GM18507 (cell line): ENCODE measurements at regions not wholly inside any gene's neighbourhood (a gene's known extent, or its start where the extent isn't known, plus 50 kb on each side); places are given as distances from the start of the nearest gene placed in this dataset.

Source experiments
- DNase-seq: peaks from one replicate; pipeline ENCODE4 v3.0.0; 2011; ENCODE audit warnings: low read depth; ENCODE audit not compliant: insufficient read length; ENCODE audit errors: extremely low spot score
- FAIRE-seq: peaks from 2 replicates; lab custom pipeline; 2011; peaks lifted over from hg19 to GRCh38; lab: Jason Lieb, UNC

DNA sequence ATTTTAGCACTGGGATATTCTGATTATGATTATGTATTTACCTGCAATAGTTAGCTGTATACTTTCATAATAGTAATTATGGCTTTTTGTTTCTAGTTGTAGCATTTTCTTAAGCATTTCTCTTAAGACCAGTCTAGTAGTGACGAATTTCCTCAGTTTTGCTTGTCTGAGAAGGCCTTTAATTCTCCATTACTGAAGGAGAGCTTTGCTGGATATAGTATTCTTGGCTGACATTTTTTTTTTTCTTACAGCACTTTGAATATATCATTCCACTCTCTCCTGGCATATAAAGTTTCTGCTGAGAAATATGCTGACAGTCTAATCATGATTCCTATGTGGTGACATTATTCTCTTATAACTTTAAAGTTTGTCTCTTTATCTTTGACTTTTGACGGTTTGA is 181.1 kb upstream of the DMRTA1 start:
- DNase-seq = no peak
- FAIRE-seq = no peak

DNA sequence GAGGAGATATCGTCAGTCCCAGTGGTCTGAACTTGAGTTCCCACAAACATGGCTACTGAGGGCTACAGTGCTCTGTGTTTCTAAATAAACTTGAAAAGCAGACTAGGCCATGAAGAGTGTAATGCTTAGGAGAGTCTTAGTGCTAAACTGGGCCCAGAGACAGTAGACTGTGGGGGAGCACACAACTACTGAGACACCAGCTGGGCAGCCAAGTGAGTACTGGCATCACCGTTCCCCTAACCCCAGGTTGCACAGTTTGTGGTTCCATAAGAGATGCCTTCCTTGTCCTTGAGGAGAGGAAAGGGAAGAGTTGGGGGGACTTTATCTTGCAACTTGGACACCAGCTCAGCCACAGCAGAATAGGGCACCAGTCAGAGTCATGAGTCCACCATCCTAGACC is 172.1 kb upstream of the DMRTA1 start:
- FAIRE-seq (no peak), DNase-seq (no peak)

DNA sequence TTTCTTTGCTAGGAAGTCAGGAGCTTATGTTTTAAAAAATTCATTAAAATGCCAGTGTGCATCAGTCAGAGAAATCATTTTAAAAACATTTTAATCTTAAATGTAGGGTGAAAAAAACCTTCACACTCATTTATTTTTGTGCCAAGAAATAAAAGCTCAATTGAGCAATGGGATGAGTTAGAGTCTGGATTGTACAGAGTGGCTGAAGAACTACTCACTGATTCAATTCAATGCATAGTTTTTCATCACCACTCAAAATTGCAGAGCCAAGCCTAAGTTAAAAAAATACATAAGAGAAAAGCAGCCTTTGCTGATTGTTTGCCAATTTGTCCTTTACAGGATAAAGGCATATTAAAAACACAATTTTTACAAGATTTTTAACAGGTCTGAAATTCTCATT is 168.2 kb upstream of the DMRTA1 start:
- no peak for FAIRE-seq
- no peak for DNase-seq

DNA sequence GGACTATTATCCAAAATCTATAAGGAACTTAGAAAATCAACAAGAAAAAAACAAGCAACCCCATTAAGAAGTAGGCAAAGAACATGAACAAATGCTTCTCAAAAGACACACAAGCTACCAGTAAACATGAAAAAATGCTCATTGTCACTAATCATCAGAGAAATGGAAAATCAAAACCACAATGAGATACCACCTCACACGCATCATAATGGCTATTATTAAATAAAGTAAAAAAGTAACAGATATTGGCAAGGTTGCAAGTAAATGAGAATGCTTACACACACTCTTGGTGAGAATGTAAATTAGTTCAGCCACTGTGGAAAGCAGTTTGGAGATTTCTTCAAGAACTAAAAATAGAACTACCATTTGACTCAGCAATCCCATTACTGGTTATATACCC is 167.0 kb upstream of the DMRTA1 start:
- DNase-seq (no peak), FAIRE-seq (no peak)

DNA sequence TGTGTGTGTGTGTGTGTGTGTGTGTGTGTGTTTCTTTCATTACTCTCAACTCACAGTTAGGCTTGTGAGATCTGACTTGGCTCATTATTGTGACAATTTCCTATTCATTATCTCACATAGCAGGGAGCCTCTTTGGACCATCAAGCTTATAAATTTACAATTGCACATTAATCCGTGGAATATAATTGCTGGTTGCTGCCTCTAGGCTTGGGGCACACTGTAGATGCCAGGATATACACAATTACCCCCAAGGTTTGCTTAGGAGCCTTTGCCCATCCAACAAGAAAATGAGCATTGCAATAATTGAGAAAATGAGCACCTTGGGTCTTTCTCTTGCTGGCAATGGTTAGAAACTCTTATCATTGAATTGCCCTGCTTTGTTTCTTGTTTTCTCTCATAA is 161.6 kb upstream of the DMRTA1 start:
- no peak for DNase-seq
- FAIRE-seq = no peak

DNA sequence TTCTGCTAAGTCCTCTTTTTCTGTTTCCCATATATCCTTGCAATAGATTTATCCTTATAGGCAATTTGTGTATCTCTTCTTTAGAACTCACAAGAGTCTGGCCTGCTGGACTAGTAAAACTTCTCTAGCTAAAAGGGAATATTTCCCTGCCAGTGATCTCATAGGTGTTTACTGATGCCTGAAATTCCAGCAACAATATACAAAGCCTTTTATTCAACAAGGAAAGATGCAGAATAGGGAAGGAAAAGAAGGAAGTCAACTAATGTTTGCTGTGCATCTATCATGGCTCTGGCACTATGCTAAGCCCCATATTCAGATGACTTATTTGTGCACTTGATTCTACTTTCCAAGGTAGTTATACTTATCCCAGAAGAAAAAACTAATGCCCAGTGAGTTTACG is 160.0 kb upstream of the DMRTA1 start:
- FAIRE-seq (no peak), DNase-seq (no peak)

DNA sequence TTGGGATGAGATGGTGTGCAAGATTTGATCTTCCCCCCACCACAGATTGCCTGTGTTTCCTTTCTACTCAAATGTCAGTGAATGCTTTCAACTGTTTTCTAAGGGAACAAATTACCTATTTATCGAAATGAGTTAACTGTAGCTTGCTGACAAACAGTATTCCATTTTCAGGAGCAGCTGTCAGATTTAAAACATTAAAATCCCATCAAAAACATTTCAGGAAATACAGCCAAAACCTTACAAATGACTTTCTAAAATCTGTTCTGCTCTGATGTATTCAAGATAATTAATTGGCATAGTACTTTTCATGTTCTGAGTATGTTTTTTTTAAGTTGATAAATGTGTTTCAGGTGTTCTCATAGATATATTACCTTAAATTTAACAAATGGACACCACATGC is 158.0 kb upstream of the DMRTA1 start:
- no peak for DNase-seq
- no peak for FAIRE-seq

DNA sequence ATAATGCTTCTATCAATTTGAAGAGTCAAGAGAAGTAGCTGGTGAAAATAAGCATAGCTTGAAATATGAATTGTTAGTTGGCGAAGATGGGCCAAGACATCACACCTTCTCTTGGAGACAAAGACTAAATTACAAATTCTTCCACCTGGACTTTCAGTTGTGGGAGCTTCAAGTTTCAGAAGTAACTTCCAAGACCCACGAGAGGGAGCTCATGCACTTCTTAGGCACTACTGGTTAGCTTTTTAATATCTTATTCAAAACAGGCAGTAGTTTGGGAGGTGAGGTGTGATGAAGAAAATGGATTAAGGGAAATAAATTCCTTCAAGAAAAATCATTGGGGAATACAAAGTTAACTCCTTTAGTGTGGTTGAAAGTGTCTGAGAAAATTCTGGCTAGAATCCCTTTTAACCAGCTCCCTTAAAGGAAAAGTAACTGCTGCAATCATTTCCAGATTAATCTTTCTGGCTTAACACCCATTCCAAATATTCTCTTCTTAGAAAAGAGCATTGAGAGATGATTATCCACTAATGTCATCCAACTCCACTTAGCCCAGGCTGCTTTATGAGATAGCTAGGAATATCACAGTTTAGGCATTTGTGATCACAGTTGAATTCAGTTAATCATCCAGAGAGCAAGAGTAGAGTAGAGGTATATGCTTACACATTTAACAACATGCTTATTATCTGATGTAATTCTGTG is 139.5 kb upstream of the DMRTA1 start:
- FAIRE-seq (no peak), DNase-seq (no peak)

DNA sequence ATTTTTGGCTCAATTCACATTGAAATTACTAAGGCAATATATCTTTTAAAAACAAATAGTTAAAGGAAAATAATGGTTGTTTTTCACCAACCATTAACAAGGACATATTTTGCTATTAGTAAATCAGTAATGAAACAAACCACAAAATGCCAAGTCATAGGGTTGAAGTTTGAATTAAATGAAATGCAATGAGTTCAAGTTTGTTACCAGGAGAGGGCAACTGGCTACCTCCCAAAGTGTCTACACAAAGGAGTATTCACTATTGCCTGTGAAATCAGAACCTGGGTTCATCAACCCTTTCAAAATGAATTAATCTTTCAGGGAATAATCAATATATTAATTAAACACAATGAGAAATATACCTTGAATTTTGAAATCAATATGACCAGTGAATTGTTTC is 138.4 kb upstream of the DMRTA1 start:
- FAIRE-seq (no peak), DNase-seq (no peak)

DNA sequence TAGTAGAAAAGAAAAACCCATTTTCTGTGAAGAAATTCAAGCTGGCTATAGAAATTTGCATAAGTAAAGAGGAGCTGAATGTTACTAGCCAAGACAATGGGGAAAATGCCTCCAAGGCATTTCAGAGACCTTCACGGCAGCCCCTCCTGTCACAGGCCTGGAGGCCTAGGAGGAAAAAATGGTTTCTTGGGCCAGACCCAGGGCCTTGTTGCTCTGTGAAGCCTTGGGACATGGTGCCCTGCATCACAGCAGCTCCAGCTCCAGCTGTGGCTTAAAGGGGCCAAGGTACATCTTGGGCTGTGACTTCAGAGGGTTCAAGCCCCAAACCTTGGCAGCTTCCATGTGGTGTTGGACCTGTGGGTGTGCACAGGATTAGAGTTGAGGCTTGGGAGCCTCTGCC is 130.0 kb upstream of the DMRTA1 start:
- no peak for DNase-seq
- no peak for FAIRE-seq

DNA sequence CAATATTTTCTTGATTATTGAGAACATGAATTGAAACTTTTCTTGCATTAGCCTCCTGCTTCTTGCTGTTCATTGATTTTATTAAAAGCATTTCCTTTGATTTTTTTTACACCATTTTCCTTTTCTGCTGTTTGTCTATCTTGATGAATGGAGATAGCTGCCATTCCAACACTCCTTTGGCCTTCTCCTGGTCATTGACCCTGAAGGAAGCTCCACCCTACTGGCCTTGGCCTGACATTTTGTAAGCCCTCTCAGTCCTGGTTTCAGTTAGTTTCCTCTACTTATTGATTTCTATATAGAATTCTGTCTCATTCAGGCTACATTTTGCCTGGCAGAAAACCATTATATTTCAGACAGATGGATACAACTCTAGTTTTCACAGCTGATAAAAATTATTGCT is 115.1 kb upstream of the DMRTA1 start:
- DNase-seq = no peak
- FAIRE-seq = no peak

DNA sequence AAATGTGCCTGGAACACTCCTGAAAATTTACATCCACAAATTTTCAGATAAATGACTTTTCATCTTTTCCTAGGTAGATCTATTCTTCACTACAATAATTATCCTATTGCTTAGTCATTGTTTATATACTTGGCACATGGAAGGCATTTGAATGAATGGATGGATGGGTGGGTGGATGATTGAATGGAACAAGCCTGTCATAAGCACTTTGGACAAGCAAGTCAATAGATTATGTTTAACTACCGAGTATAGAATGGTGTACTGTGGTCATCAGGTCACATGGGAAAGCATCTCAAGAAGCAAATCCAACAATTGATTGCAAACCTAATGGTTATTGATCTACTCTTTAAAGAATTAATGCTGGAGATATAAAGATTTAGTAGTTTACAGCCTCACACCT is 114.4 kb upstream of the DMRTA1 start:
- DNase-seq (no peak), FAIRE-seq (no peak)

DNA sequence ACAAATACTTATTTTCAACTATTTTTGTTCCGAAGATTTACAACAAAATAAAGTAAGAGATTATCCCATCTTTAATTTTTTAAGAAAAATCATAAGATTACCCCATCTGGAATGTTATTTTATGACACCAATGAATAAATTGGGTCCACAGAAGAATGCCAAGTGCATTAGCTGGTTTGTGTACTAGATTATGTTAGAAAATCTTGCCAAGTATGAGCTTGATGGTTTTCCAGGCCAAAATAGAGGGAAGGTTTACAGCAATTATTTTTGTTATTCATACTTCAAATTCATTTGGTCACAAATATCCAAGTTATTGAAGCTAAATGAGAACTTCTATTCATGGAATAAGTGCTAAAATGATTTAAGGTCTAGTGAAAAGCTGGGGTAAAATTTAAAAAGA is 109.4 kb upstream of the DMRTA1 start:
- no peak for DNase-seq

DNA sequence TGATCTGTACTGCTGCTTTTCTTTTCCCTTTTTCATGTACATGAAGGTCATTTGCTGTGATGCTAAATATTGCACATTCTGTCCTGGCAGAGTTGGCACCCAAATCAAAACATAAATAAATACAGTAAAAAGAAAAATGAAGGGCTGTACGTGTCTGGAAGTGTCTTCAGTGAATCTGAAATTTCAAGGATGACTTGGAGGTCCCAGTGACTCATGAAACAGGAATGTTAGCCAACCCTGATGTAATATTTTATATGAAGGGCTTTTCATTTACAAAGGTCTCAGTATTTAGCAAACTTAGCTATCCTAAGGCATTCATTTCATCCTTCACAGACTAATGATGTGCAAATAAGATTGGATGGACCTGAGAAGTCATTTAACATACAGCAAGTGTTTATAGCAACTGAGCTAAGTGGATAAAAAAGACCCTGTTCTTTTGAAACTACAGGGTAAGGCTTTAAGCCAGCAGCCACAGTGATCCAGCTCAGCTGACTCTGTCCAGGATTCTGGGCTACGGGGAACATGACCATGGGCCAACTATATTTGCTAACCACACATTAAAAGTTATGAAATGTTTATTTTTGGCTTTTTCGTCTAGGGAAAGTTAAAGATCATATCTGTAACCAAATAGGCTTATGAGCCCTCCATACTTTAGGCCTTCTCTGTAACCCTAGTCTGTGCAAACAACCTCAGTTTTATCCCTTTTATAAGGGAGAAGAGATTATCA is 104.0 kb upstream of the DMRTA1 start:
- FAIRE-seq (no peak), DNase-seq (no peak)

More for the DNA sequence above, 109.4 kb upstream of the DMRTA1 start:
- FAIRE-seq = no peak

DNA sequence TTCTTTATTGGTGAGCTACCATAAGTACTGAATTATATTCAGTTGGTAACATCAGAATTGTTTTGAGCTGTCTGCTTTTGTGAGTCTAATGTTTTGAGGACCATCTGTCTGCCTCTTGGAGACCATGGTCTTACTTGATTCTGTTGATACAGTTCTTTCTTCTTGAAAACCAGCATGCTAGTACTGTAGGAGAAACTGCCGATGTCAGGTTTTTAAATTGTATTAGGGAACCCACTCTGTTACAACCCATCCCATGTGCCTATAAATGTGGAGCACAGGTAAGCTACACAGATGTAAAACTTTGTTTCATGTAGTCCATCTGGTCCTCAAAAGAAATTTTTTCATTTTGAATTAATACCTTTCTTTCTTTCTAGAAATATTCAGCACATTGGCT is 103.4 kb upstream of the DMRTA1 start:
- no peak for FAIRE-seq
- no peak for DNase-seq

DNA sequence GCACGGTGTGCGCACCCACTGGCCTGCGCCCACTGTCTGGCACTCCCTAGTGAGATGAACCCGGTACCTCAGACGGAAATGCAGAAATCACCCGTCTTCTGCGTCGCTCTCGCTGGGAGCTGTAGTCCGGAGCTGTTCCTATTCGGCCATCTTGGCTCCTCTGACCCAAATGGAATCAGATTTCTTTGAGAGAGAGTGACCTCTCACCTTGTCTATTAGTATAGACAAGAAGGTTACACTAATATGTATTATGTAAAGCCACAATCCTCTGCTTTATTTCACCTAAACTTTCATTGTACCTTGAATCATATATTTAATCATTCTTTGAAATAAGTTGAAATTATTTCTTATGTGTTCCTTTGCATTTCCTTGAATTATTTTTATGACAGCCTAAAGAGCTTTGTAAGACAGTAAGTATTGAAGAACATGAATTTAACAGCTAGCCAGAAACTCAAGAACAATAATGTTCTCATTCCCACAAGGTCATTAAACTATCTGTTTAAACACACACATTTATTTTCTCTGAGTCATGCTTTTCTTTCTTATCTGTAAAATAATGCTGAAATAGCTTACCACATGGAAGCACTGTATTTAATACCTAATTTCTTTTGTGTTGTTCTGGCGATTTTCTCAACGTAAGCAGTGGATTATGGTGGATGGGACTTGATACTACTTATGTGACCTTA is 91.8 kb upstream of the DMRTA1 start:
- FAIRE-seq = no peak
- no peak for DNase-seq

DNA sequence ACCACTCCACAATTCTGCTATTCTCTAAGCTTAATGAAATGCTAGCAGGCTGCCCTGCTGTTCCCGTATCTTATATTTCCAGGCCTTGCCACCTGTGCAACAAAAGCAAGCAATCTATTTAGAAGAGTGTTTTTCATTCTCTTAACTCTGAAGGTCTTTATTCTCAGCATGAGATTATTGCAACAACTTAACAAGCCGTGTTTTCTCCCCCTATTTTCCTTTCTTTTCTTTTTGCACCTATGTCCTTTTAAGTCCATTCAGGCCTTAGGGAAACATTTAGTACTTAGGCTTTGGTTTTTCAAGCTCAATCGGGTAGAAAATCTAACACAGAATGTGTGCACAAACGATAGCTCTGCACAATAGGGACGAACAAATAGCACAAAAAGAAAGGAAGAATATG is 89.6 kb upstream of the DMRTA1 start:
- DNase-seq (no peak), FAIRE-seq (no peak)

DNA sequence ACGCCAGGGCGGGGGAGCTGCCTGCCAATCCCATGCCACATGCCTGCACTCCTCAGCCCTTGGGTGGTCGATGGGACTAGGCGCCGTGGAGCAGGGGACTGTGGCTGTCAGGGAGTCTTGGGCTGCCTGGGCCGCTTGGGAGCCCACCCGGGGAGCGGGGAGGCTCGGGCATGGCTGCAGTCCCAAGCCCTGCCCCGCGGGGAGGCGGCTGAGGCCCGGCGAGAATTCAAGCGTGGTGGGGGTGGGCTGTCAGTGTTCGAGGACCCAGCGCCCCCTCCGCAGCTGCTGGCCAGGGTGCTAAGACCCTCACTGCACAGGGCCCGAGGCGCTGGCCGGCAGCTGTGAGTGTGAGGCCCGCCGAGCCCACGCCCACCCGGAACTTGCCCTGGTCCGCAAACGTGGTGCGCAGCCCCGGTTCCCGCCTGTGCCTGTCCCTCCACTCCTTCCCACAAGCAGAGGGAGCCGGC is 83.2 kb upstream of the DMRTA1 start:
- FAIRE-seq (no peak), DNase-seq (no peak)

DNA sequence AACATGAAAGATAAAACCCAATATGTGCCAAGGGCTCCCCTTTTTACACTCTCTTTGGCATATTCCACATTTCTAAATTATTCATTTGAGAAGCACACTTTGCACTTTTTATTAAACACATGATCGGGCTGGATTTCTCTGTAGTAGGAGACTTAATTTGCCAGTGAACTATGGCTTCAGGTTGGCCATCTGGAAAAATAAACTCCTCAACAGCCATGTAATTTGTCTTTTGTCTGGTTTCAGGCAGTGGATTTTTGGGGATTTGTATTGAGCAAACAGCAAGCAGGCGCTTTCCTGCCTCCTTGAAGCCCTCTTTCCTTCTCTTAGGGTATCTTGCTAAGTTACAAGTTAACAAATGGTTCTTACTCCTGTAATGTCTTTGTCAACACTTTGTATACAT is 73.0 kb upstream of the DMRTA1 start:
- DNase-seq (no peak), FAIRE-seq (no peak)

DNA sequence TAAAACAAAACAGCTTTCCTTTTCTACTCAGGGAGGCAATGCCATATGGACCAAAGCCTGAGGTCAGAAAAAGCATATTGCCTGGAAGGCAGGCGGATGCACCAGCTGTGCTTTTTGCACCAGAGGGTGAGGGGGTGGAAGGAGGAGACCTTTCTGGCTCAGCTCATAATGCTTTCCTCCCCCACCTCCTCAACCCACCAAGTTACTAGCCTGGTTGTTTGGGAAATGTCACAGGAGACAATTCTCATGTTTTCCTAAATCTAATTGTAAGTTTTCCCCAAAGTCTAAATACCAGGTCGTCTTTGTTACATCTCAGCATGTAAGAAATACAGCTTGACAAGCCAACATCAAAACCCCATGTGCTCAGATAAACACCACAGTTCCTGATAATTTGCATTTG is 72.6 kb upstream of the DMRTA1 start:
- FAIRE-seq (no peak), DNase-seq (no peak)

DNA sequence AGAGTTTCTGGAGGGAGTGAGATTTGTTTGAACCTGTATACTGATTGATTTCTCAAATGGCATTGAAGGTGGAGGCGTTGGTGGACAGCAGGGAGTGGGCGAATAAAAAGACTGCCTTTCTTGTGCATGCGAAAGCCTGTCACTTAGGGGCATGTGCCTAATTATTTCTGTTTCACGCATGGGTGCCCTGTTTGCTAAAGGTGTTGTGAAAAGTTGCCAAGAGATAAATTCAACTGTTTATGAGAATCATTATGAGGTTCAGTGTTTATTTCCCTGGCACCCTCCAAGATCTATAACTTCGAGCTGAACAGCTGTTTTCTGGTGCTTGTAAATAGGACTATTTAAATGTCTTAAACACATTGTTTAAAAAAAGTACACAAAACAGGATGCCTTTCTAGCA is 67.4 kb upstream of the DMRTA1 start:
- FAIRE-seq = no peak
- no peak for DNase-seq
